ENCODE measurements at regions not wholly inside any gene's neighbourhood (a gene's known extent, or its start where the extent isn't known, plus 50 kb on each side); places are given as distances from the start of the nearest gene placed in this dataset.
A peak's percentile ranks its signal among the peaks of the same experiment; 100 is the strongest.

GRCh38 chr7:53988376-53988775 lies 553.8 kb upstream of the VSTM2A start:
- DNase-seq: no peak

- DNase-seq: no peak
Measured at GRCh38 chr7:53993224-53993623, 549.0 kb upstream of the VSTM2A start.

GRCh38 chr7:53996876-53997275 lies 545.3 kb upstream of the VSTM2A start:
- no peak for DNase-seq

- DNase-seq: no peak
Measured at GRCh38 chr7:54014765-54015164, 527.4 kb upstream of the VSTM2A start.

GRCh38 chr7:54015251-54015650 lies 526.9 kb upstream of the VSTM2A start:
- DNase-seq: no peak

GRCh38 chr7:54037873-54038272 lies 504.3 kb upstream of the VSTM2A start:
- no peak for DNase-seq

- DNase-seq: no peak
Measured at GRCh38 chr7:54060643-54061042, 481.5 kb upstream of the VSTM2A start.

- no peak for DNase-seq
Measured at GRCh38 chr7:54066643-54067042, 475.5 kb upstream of the VSTM2A start.

GRCh38 chr7:54069843-54070242 lies 472.3 kb upstream of the VSTM2A start:
- DNase-seq: no peak

GRCh38 chr7:54072710-54073109 lies 469.5 kb upstream of the VSTM2A start:
- DNase-seq: no peak

- no peak for DNase-seq
Measured at GRCh38 chr7:54076616-54077015, 465.6 kb upstream of the VSTM2A start.

GRCh38 chr7:54080525-54080924 lies 461.6 kb upstream of the VSTM2A start:
- DNase-seq: no peak

- DNase-seq: no peak
Measured at GRCh38 chr7:54080971-54081370, 461.2 kb upstream of the VSTM2A start.

- DNase-seq: no peak
Measured at GRCh38 chr7:54084340-54084739, 457.8 kb upstream of the VSTM2A start.

GRCh38 chr7:54090652-54091213 lies 451.4 kb upstream of the VSTM2A start:
- no peak for DNase-seq

GRCh38 chr7:54091322-54091721 lies 450.9 kb upstream of the VSTM2A start:
- DNase-seq: no peak

- no peak for DNase-seq
Measured at GRCh38 chr7:54097886-54098285, 444.3 kb upstream of the VSTM2A start.

GRCh38 chr7:54109501-54109900 lies 432.7 kb upstream of the VSTM2A start:
- DNase-seq: peak; percentile 10

GRCh38 chr7:54111814-54112511 lies 430.2 kb upstream of the VSTM2A start:
- DNase-seq: peak; percentile 8

GRCh38 chr7:54112567-54112966 lies 429.6 kb upstream of the VSTM2A start:
- no peak for DNase-seq

- DNase-seq: no peak
Measured at GRCh38 chr7:54115028-54115763, 427.0 kb upstream of the VSTM2A start.

- no peak for DNase-seq
Measured at GRCh38 chr7:54116956-54117355, 425.2 kb upstream of the VSTM2A start.

GRCh38 chr7:54129035-54129434 lies 413.1 kb upstream of the VSTM2A start:
- no peak for DNase-seq

- DNase-seq: no peak
Measured at GRCh38 chr7:54141576-54141975, 400.6 kb upstream of the VSTM2A start.
